ENCODE measurements at regions not wholly inside any gene's neighbourhood (a gene's known extent, or its start where the extent isn't known, plus 50 kb on each side); places are given as distances from the start of the nearest gene placed in this dataset.

- Histone ChIP-seq H3K4me1 (peaks cover 6% of the 10 kb centered on the region), H3K27ac (peak overlapping the region; percentile 4), H3K9me3 (no peaks in the 10 kb centered on the region), H3K27me3 (no peaks in the 10 kb centered on the region), H3K4me3 (peak overlapping the region; percentile 10 to 34), H3K36me3 (no peaks in the 10 kb centered on the region)
- no peak for TF ChIP-seq CTCF (IDR thresholded peaks at IDR 0.05)
- no peak for TF ChIP-seq POLR2AphosphoS5 (IDR thresholded peaks at IDR 0.05; ENCODE audit: insufficient read depth in 1 of 2, low read depth in 1 of 2)
- TF ChIP-seq POLR2A (IDR thresholded peaks at IDR 0.05): no peak
- DNase-seq (ENCODE audit: extremely low spot score in 2 of 2): peak; percentile 76 to 93
- intact Hi-C loops (cut with DNase I): loop anchor here (10.0 kb wide), 1 partner anchor 394 kb away; no protein-coding TSS in a partner anchor
Observed at GRCh38 chr14:101230161-101230850, 326.8 kb upstream of the RTL1 start.

GRCh38 chr14:101230851-101231550 is 327.5 kb upstream of the RTL1 start:
- intact Hi-C loops (cut with DNase I): loop anchor here (10.0 kb wide), 1 partner anchor 394 kb away; no protein-coding TSS in a partner anchor
- H3K36me3 ChIP-seq: no peaks in the 10 kb centered on the region

GRCh38 chr14:101231828-101232227 is 328.3 kb upstream of the RTL1 start:
- H3K4me1 ChIP-seq: no peaks in the 10 kb centered on the region
- no peak for DNase-seq (ENCODE audit: extremely low spot score in 2 of 2)
- no peaks in the 10 kb centered on the region for H3K9me3 ChIP-seq
- no peak for TF ChIP-seq POLR2A (IDR thresholded peaks at IDR 0.05)
- no peak for TF ChIP-seq POLR2AphosphoS5 (IDR thresholded peaks at IDR 0.05; ENCODE audit: insufficient read depth in 1 of 2, low read depth in 1 of 2)
- no peak for TF ChIP-seq CTCF (IDR thresholded peaks at IDR 0.05)
- H3K36me3 ChIP-seq: no peaks in the 10 kb centered on the region
- H3K4me3 ChIP-seq: no peak overlapping the region
- no peak overlapping the region for H3K27ac ChIP-seq
- no peaks in the 10 kb centered on the region for H3K27me3 ChIP-seq
- intact Hi-C loops (cut with DNase I): loop anchor here (10.0 kb wide), 1 partner anchor 393 kb away; no protein-coding TSS in a partner anchor

More at GRCh38 chr14:101230851-101231550, 327.5 kb upstream of the RTL1 start:
- Histone ChIP-seq H3K9me3 (no peaks in the 10 kb centered on the region), H3K4me3 (no peak overlapping the region), H3K27me3 (no peaks in the 10 kb centered on the region), H3K27ac (peak overlapping the region; percentile 4), H3K4me1 (peaks cover under 1% of the 10 kb centered on the region)
- TF ChIP-seq POLR2A (IDR thresholded peaks at IDR 0.05) (no peak), CTCF (IDR thresholded peaks at IDR 0.05) (no peak), POLR2AphosphoS5 (IDR thresholded peaks at IDR 0.05; ENCODE audit: insufficient read depth in 1 of 2, low read depth in 1 of 2) (no peak)
- DNase-seq (ENCODE audit: extremely low spot score in 2 of 2): peak; percentile 37 to 72

- H3K27ac ChIP-seq: no peak overlapping the region
- H3K4me3 ChIP-seq: no peak overlapping the region
- intact Hi-C loops (cut with DNase I): loop anchor here (10.0 kb wide), 1 partner anchor 392 kb away; no protein-coding TSS in a partner anchor
- TF ChIP-seq POLR2A (IDR thresholded peaks at IDR 0.05) (no peak), CTCF (IDR thresholded peaks at IDR 0.05) (no peak), POLR2AphosphoS5 (IDR thresholded peaks at IDR 0.05; ENCODE audit: insufficient read depth in 1 of 2, low read depth in 1 of 2) (no peak)
- no peaks in the 10 kb centered on the region for H3K9me3 ChIP-seq
- no peaks in the 10 kb centered on the region for H3K36me3 ChIP-seq
- no peak for DNase-seq (ENCODE audit: extremely low spot score in 2 of 2)
- no peaks in the 10 kb centered on the region for H3K27me3 ChIP-seq
- H3K4me1 ChIP-seq: no peaks in the 10 kb centered on the region
Observed at GRCh38 chr14:101232340-101233020, 328.8 kb upstream of the DIO3 start.

Data from vagina (tissue), 2 donors.